OCI-LY1 (cell line): ENCODE measurements at regions not wholly inside any gene's neighbourhood (a gene's known extent, or its start where the extent isn't known, plus 50 kb on each side); places are given as distances from the start of the nearest gene placed in this dataset.
"Not testable (repeated sequence)": the region's sequence is repeated elsewhere in the genome, so short reads cannot be mapped to it uniquely, and the experiment has no call there.

Experiments used
- H2AFZ ChIP-seq: fragments of 200-600 bp; sonication (generic), shearing (Covaris generic); 2 replicates; pipeline ENCODE4 v1.6.0; 2014; ENCODE audit warnings: antibody characterized with exemption, mild to moderate bottlenecking, low read length
- H3F3A ChIP-seq: fragments of 200-600 bp; sonication (generic), shearing (Covaris generic); 2 replicates; pipeline ENCODE4 v1.6.0; 2014; ENCODE audit warnings: mild to moderate bottlenecking, antibody characterized with exemption, low read length, moderate library complexity; ENCODE audit not compliant: insufficient read depth
- H3K27ac ChIP-seq: fragments of 200-600 bp; sonication (generic); 2 replicates; pipeline ENCODE4 v1.5.1; 2014; ENCODE audit warnings: low read length, mixed run types, mild to moderate bottlenecking, low read depth; ENCODE audit not compliant: poor library complexity, severe bottlenecking
- H3K27me3 ChIP-seq: fragments of 200-600 bp; sonication (generic); 2 replicates; pipeline ENCODE4 v1.6.0; 2014; ENCODE audit warnings: antibody characterized with exemption, mild to moderate bottlenecking, low read length, moderate library complexity; ENCODE audit not compliant: insufficient read depth
- H3K36me3 ChIP-seq: fragments of 200-600 bp; sonication (generic); 2 replicates; pipeline ENCODE4 v1.6.1; 2014; ENCODE audit warnings: mild to moderate bottlenecking, antibody characterized with exemption, low read length, moderate library complexity, mixed read lengths; ENCODE audit not compliant: insufficient read depth
- H3K4me1 ChIP-seq: fragments of 200-600 bp; sonication (generic); 2 replicates; pipeline ENCODE4 v1.5.1; 2014; ENCODE audit warnings: mild to moderate bottlenecking, low read length, moderate library complexity; ENCODE audit not compliant: insufficient read depth, severe bottlenecking
- H3K4me2 ChIP-seq: fragments of 200-600 bp; sonication (generic), shearing (Covaris generic); 2 replicates; pipeline ENCODE4 v1.6.1; 2014; ENCODE audit warnings: low read length
- H3K4me3 ChIP-seq: fragments of 200-600 bp; sonication (generic); 2 replicates; pipeline ENCODE4 v1.5.1; 2014; ENCODE audit warnings: low read length, low read depth, mild to moderate bottlenecking, mixed read lengths; ENCODE audit not compliant: poor library complexity, severe bottlenecking
- H3K79me2 ChIP-seq: fragments of 200-600 bp; shearing (Covaris generic); 2 replicates; pipeline ENCODE4 v1.6.1; 2016; ENCODE audit warnings: mixed run types, low read length, mixed read lengths; ENCODE audit not compliant: insufficient read depth
- H3K9ac ChIP-seq: fragments of 200-600 bp; sonication (generic), shearing (Covaris generic); 2 replicates; pipeline ENCODE4 v1.6.1; 2014; ENCODE audit warnings: mild to moderate bottlenecking, low read length, mixed read lengths
- H3K9me2 ChIP-seq: fragments of 200-600 bp; sonication (generic), shearing (Covaris generic); 2 replicates; pipeline ENCODE4 v1.6.1; 2014; ENCODE audit warnings: low read depth, mild to moderate bottlenecking, low read length, mixed read lengths
- H3K9me3 ChIP-seq: fragments of 200-600 bp; shearing (Covaris generic); 2 replicates; pipeline ENCODE4 v1.6.1; 2014; ENCODE audit warnings: low read length, mixed read lengths
- H4K20me1 ChIP-seq: fragments of 200-600 bp; sonication (generic), shearing (Covaris generic); 2 replicates; pipeline ENCODE4 v1.6.0; 2016; ENCODE audit warnings: mild to moderate bottlenecking, low read length; ENCODE audit not compliant: insufficient read depth
- EZH2 ChIP-seq: fragments of 200-600 bp; sonication (generic), shearing (Covaris generic); IDR thresholded peaks from 2 replicates; pipeline ENCODE4 v1.8.0; 2017; ENCODE audit warnings: borderline replicate concordance, mixed run types, mild to moderate bottlenecking, antibody characterized with exemption, low read length, moderate library complexity, mixed read lengths
- TF ChIP-seq, protein P1 (sequence below): fragments of 200-600 bp; sonication (generic), shearing (Covaris generic); IDR thresholded peaks from 2 replicates; pipeline ENCODE4 v1.5.1; 2017; ENCODE audit warnings: mild to moderate bottlenecking, antibody characterized with exemption, low read length, moderate library complexity, mixed read lengths

DNA sequence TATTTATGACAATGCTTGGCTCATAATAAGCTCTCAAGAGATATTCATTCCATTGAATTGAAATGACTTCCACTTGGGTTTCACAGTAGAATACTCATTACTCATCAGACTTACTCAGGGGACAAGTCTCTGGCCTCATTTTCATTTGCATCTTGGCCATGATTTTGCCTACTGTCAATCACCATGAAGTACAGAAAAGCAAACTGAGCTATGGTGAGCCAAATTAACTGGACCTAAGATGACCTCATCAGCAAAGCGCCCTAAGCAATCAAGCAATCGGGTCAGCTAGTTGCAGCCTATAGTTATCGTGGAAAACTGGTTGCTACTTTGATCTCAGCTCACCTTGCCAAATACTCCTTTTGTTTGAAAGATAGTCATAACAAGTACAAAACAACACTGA lies 494.7 kb upstream of the SLC35B3 start:
- Histone ChIP-seq H2AFZ (no peak overlapping the region), H3K27me3 (no peaks in the 10 kb centered on the region), H3K4me3 (no peak overlapping the region), H3F3A (no peaks in the 10 kb centered on the region), H3K9ac (no peak overlapping the region), H3K27ac (no peak overlapping the region), H3K36me3 (no peaks in the 10 kb centered on the region), H3K4me1 (no peaks in the 10 kb centered on the region), H3K9me3 (no peaks in the 10 kb centered on the region), H3K4me2 (no peak overlapping the region), H4K20me1 (no peaks in the 10 kb centered on the region), H3K79me2 (no peaks in the 10 kb centered on the region), H3K9me2 (no peaks in the 10 kb centered on the region)
- TF ChIP-seq, protein P1, sequence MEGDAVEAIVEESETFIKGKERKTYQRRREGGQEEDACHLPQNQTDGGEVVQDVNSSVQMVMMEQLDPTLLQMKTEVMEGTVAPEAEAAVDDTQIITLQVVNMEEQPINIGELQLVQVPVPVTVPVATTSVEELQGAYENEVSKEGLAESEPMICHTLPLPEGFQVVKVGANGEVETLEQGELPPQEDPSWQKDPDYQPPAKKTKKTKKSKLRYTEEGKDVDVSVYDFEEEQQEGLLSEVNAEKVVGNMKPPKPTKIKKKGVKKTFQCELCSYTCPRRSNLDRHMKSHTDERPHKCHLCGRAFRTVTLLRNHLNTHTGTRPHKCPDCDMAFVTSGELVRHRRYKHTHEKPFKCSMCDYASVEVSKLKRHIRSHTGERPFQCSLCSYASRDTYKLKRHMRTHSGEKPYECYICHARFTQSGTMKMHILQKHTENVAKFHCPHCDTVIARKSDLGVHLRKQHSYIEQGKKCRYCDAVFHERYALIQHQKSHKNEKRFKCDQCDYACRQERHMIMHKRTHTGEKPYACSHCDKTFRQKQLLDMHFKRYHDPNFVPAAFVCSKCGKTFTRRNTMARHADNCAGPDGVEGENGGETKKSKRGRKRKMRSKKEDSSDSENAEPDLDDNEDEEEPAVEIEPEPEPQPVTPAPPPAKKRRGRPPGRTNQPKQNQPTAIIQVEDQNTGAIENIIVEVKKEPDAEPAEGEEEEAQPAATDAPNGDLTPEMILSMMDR = no peak
- no peak for TF ChIP-seq EZH2

DNA sequence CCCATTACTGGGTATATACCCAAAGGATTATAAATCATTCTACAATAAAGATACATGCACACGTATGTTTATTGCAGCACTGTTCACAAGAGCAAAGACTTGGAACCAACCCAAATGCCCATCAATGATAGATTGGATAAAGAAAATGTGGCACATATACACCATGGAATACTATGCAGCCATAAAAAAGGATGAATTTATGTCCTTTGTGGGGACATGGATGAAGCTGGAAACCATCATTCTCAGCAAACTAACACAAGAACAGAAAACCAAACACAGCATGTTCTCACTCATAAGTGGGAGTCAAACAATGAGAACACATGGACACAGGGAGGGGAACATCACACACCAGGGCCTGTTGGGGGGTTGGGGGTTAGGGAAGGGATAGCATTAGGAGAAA lies 484.9 kb upstream of the SLC35B3 start:
- not testable (repeated sequence) for H3K79me2 ChIP-seq, H3K4me1 ChIP-seq, H3K27ac ChIP-seq, H3K36me3 ChIP-seq, H3K4me3 ChIP-seq, H3K4me2 ChIP-seq, H3F3A ChIP-seq, H3K9me3 ChIP-seq, H3K9me2 ChIP-seq, H3K9ac ChIP-seq, H2AFZ ChIP-seq, H4K20me1 ChIP-seq, H3K27me3 ChIP-seq

DNA sequence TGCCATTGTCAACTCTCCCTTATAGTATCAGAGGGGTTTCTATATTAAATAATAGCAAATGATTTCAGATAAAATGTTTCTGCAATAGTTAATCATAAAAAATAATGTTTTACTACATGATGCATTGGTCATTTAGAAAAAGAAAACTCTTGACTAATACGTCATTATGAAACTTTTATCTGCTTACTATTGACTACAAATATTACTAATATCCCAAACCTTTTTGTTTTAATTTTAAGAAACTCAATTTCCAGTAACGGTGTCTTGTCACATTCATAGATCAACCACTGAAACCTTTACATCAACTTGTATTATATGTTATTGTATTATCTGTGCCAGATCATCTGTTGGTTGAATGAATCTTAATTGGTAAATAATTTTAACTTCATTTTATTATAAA lies 482.9 kb upstream of the SLC35B3 start:
- no peaks in the 10 kb centered on the region for H3K27me3 ChIP-seq
- H3K4me3 ChIP-seq = no peak overlapping the region
- no peak overlapping the region for H3K27ac ChIP-seq
- no peaks in the 10 kb centered on the region for H4K20me1 ChIP-seq
- no peak overlapping the region for H3K4me2 ChIP-seq
- H3K36me3 ChIP-seq = no peaks in the 10 kb centered on the region
- no peaks in the 10 kb centered on the region for H3K4me1 ChIP-seq
- H3K9me2 ChIP-seq = no peaks in the 10 kb centered on the region
- H3F3A ChIP-seq = no peaks in the 10 kb centered on the region
- no peaks in the 10 kb centered on the region for H3K9me3 ChIP-seq
- TF ChIP-seq EZH2 = no peak
- TF ChIP-seq, protein P1 = no peak
- no peaks in the 10 kb centered on the region for H3K79me2 ChIP-seq
- H2AFZ ChIP-seq = no peak overlapping the region
- no peak overlapping the region for H3K9ac ChIP-seq

DNA sequence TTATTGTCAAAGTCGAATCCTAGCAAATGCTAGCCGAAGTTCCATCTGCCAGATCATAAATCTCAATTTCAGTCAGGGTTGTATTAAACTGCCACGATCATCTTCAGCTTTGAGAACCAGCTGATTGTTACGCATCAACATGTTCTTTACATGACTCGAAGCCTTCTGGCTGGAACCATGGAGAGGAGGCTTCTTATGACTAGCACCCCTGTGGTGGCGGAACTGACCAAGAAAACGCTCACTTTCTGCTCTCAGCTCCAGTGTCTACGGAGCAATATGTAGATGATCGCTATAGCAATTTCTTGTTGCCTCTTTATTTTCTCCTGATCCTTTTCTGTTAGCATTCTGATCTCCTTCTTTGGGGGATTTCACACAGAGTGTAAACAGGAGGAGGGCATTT lies 479.4 kb upstream of the SLC35B3 start:
- Histone ChIP-seq H3K9me3 (no peaks in the 10 kb centered on the region), H3K27me3 (no peaks in the 10 kb centered on the region), H3K4me3 (no peak overlapping the region), H3K9ac (no peak overlapping the region), H2AFZ (no peak overlapping the region), H3K4me1 (no peaks in the 10 kb centered on the region), H3K9me2 (no peaks in the 10 kb centered on the region), H3F3A (no peaks in the 10 kb centered on the region), H3K79me2 (no peaks in the 10 kb centered on the region), H4K20me1 (no peaks in the 10 kb centered on the region), H3K27ac (no peak overlapping the region), H3K36me3 (no peaks in the 10 kb centered on the region), H3K4me2 (no peak overlapping the region)
- no peak for TF ChIP-seq EZH2
- TF ChIP-seq, protein P1 = no peak
